Stimulated activated CD4-positive, alpha-beta T cell treated with anti-CD3 and anti-CD28 coated beads, Interleukin-15, amount 100 ng/mL, for 24 hours (primary cell): ENCODE measurements at regions not wholly inside any gene's neighbourhood (a gene's known extent, or its start where the extent isn't known, plus 50 kb on each side); places are given as distances from the start of the nearest gene placed in this dataset.
"Not testable (repeated sequence)": the region's sequence is repeated elsewhere in the genome, so short reads cannot be mapped to it uniquely, and the experiment has no call there.

Experiments used
- DNase-seq: peaks from one replicate; pipeline ENCODE4 v3.0.0-alpha.2; 2020

DNA sequence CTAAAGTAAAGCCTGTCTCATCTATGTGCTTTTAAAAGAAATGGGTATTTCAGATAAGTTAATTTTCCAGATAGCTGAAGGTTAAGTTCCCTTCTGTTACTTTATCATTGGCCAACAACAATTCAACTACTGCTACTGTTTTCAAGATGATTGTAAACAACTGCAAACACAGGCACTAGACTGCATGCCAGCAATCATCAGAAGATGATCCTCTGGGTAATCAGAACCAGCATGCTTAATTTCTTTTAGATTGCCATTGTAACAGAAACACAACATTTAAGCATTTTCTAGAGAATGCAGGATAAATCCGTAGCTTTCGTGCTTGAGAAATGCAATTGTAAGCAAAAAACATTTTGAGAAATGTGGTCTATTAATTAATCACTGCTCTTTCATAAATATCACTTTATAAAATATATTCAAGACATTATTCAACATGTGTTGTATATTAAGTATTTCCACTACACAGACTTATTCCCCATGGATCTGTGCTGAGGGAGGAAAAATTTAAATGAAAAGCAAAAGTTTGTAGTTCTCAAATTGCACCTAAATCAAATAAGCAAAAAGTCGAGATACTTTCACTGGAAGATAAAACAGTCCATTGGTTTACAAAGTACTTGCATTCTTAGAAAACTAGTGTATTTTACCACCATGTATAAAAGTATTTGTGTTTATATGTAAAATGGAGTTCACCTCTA, 133.7 kb downstream of the ATL2 start:
- no peak for DNase-seq

DNA sequence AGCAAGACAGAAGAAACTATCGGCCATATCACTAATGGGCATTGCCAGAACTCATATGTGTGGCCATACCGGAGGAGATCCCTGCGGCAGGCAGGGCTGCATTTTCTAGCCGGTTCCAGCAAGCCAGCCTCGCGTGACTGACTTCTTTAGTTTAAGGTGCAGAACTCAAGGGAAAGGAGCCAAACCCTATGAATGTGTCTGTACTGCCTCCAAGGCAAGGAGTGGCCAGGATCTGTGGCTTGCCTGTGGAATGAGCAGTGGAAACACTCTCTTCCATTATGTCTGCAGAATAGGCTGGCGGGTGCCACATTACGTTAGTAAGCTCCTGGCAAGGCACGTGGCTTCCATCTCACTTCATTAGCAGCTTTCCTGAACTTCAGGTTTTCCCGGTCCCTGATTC, 137.6 kb downstream of the ATL2 start:
- DNase-seq: no peak

DNA sequence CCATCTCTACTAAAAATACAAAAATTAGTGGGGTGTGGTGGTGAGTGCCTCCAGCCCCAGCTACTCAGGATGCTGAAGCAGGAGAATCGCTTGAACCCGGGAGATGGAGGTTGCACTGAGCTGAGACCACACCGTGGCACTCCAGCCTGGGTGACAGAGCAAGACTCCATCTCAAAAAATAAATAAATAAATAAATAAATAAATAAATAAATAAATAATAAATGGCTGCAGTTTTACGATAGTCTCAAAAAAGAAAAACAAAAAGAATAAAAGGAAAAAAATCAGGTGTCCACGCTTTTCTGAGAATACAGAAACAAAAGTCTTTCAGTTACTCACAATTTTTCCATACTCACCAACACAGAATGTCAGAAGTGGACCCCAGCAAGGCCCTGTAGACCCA, 138.4 kb downstream of the ATL2 start:
- DNase-seq: not testable (repeated sequence)

DNA sequence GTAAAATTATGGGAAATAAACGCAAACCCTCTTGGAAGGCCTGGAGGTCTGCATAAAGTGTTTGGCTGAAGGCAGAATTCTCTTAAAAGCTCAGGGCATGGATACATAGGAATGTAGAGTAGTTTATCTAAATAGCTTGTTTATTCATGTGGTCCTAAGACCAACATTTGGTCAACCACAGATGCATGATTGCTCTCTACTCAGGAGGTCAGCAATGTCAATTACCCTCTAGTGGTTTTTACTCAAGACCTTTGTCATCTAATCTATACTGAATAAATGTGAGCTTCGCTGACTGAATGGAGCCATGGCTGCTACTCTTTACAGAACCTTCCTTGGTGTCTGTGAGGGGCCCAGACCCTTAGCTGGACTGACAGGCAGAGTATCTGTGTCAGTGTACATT, 139.8 kb downstream of the ATL2 start:
- DNase-seq: no peak

DNA sequence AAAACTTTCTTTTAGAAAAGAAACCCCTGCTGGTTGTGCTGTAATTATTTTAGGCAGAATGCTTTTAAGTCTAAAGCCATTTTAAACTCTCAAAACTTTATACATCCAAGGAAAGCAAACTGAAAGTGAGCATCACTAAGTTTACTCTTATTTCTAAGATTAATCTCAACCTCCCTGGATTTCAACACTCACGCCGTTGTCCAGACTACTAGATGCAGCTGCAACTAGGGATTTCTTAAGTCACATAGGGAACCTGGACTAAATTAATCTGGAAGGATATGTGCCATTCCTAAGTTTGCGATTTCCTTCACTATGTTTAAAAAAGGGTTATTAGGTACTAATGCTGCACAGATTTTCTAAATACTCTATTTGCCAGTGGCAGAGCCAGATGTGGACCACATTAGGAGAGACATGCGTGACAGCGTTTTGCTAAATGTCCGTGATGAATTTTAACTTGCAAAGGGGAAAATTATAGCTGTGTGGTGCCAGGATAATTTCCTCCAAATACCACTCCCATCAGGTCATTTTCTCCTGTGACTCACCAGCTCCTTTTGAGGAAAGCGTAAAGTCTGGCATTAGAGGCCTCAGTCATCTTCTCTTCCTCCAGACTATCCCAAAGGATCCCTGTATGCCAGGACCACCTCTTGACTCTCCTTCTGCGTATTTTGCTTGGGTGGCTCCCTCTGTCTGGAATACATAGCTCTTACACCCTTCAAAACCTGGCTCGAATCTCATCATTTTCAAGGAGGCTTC, 143.7 kb downstream of the ATL2 start:
- DNase-seq: no peak

DNA sequence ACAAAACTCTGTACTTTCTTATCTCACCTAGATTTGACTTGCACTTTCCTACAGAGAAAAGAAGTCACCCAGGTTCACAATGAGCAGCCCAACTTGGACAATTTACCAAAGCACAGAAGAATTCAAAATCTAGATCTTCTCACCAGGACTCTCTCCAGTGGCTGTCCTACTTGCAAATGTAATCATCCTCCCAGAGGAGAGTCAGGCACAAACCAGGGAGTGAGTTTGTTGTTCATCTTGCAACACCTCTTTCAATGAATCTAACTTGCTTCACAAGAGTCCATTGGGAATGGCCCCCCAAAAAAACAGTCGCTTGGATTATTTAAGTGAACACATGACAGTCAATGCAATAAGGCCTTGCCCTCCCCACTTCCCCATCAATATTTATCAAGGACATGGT, 144.6 kb downstream of the ATL2 start:
- no peak for DNase-seq

DNA sequence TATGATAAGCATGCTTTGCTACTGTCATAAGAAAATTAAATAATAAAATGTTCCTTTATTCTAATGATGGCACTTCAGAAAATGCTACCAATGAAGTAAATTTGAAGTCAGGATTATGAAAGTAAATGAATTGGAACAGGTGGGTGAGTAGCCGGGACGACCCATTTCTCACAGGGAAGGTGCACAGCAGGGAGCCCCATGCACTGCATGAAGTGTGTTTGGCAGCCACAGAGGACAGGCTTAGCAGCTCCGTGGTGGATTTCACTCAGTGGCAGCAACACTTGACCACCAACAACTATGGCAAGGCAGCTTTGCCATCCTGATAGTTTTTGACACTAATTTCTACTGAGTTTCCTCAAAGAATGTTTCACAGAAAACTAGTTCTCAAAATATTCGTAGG, 146.3 kb downstream of the ATL2 start:
- no peak for DNase-seq

DNA sequence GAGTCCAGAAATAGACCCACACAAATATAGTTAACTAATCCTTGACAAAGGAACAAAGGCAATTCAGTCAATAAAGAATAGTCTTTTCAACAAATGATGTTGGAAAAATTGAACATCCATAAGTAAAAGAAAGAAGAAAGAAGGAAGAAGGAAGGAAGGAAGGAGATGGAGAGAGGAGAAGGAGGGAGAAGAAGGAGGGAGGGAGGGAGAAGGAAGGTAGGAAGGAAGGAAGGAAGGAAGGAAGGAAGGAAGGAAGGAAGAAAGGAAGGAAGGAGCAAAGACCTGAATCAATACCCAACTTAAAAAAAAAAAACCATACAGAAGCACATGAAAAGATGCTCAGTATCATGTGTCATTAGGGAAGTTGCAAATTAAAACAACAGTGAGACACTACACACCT, 148.3 kb downstream of the ATL2 start:
- no peak for DNase-seq

DNA sequence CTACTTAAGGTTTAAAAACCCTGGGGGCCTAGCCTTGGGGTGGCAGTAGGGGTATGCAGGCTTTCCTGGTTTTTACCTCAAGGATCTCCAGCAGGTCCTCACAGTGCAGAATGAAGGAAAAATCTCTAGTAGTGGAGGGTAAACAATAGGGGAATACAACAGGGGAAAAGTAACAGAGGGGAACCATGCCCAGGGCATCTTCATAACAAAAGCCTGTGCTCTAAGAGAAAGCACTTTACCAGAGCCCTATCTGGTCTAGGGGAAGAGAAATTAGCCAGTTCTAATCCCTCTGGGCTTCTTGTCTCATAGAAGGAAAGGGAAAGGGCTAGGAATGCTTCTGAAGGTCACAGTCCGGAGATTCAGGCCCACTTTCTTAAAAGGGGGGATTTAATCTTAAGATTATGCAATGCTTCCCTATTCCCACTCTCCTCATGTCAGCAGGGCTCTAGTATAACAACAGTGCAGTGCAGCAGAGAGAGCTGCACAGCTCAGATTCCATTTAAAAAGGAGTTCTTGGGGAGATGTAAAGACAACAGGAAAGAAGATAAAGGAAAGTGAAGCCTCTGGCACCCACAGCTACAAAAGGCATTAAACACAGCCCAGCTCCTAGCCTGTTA, 149.0 kb upstream of the CYP1B1 start:
- DNase-seq: no peak

DNA sequence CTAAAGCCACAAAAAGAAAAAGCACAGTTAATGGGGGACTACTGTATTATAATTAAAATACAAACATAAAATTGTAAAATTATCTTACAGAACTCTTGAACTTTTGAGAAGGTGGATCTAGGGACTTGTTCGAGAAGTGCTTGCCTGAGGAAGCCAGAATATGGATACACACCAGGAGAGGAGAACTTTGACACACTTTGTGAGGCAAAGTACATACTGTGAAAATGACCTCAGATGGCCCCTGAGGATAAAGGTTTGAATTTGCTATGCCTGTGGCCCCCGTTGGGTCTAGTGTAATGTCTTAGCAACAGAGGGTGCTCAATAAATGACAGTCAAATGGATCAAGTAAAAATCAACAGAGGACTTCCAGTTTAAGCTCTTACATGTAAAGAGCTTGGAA, 148.2 kb upstream of the CYP1B1 start:
- no peak for DNase-seq

DNA sequence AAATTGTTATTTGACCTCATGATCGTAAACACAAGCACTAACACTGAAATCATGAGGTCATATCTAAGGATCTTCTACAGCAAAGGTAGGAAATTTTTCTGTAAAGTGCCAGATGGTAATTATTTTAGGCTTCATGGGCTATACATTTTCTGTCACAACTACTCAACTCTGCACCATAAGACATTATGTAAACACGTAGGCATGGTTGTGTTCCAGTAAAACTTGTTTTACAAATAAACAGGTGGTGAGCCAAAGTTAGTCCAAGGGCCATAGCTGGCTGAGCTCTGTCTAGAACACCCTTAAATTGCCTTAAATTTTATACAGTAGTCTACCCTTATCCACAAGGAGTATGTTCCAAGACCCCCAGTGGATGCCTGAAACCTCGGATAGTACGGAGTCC, 147.3 kb upstream of the CYP1B1 start:
- no peak for DNase-seq

DNA sequence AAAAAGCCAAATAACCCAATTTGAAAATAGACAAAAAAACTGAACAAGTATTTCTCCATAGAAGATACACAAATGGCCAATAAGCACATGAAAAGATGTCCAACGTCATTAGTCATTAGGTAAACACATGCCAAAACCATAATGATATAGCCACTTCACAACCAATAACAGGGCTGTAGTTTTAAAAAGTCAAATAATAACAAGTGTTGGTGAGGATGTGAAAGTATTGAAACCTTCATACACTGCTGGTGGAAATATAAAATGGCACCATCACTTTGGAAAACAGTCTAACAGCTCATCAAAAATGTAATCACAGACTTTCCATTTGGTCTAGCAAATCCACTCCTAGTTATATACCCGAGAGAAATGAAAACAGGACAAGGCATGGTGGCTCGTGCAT, 144.2 kb upstream of the CYP1B1 start:
- DNase-seq: no peak

DNA sequence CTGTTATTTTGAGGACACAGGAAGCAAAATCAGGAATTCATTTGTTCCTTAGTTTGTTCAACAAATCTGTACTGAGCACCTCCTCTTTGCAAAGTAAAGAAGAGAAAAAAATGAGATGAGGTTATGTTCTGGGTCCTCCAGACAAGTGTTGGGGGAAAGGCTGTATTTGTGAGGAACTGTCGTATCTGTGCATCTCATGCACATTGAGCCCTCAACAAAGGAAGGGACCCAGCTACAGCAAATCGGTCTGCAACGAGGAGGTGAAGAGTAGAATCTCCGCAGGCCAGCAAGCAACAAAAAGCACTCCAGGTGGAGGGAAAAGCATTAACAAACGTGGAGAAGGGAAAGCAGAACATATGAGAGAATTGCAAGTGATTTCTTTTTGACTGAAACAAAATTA, 143.0 kb upstream of the CYP1B1 start:
- DNase-seq: no peak

DNA sequence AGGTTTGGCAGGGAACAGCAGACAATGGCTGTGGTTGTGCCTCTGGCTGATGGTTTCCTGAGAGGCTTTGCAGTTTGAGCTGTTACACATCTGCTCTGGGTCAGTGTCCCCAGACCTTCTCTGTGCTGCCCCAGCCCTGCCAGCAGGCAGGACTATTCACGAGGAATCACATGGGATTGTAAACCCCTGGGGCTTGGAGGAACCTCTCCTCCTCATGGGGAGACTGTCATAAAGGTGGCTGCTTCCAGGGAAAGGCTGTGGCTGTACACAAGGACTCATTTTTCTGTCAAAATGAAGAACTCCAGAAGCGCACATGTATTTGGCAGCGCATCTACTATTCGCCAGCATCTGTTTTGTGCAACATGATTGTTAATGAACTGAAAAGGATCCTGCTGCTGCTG, 142.6 kb upstream of the CYP1B1 start:
- no peak for DNase-seq

DNA sequence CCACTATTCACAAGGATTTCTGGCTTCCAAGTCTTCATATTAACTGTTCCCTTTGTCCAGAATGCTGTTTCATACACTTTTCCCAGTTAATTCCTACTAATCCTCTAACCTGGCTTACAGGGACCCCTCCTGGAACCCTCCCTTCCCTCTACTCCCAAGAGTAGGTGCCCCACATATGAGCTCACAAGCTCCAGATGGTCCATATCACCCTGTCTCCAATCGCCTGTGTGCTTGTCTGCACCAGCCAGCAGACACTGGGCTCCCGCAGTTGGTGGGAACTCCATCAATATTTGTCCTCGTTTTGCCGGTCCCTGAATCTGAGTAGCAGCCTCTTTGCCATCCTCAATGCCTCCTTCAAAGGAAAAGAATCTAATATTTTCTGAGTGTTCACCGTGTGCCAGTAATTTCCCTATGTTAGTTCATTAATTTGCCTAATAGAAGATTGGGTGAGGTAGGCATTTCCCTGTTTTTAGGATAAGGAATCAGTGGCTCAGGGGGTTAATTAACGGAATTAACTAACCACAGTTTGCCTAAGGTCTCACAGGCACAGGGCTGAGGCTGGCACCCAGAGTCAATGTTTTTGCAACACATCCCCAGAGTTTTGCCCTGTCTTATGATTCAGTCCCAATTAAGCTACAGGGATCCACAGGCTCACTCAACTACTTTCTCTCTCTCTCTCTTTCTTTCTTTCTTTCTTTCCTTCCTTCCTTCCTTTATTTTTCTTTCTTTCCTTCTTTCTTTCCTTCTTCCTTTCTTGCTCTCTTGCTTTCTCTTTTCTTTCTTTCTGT, 141.6 kb upstream of the CYP1B1 start:
- DNase-seq: no peak

DNA sequence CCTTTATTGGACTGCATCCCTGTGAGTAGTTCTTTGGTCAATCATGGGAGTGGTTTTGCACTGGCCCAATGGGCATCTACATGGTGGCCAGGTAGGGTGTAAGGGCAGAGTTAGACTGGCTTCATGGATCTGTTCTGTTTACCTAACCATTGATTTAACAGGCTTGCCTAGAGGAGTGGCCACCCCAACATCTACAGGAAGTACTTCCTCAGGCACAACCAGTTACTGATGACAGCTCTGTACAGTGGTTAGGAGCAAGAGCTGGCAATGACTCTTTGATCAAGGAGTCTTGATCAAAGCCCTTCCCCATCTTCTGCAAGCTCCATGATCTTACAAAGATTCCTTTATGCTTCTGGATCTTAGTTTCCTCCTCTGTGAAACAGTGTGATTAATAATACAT, 140.9 kb upstream of the CYP1B1 start:
- DNase-seq: no peak

DNA sequence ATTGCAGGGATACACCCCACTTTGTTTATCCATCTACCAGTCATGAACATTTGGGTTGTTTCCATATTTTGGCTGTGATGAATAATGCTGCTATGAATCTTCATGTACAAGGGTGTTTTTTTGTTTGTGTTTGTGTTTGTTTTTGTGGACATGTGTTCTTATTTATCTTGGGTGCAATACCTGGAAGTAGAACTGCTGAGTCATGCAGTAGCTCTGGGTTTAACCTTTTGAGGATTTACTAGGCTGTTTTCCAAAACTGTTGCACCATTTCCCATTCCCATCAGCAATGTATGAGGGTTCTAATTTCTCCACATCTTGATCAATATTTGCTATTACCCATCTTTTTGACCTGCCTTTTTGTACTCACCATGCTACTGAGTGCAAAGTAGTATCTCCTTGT, 140.0 kb upstream of the CYP1B1 start:
- no peak for DNase-seq

DNA sequence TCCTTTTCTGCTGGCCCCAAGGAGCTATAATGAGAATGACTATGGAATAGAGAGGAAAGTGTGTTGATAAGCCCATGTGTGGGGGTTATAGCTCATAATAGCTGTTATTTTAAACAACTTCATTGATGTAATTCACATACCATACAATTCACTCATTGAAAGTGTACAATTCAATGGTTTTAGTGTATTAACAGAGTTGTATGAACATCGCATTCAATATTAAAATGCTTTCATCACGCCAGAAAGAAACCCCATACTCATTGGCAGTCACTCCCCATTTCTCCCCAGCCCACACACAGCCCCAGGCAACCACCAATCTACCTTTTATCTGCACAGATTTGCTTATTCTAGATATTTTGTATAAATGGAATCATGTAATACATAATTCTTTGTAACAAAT, 139.6 kb upstream of the CYP1B1 start:
- DNase-seq: no peak

DNA sequence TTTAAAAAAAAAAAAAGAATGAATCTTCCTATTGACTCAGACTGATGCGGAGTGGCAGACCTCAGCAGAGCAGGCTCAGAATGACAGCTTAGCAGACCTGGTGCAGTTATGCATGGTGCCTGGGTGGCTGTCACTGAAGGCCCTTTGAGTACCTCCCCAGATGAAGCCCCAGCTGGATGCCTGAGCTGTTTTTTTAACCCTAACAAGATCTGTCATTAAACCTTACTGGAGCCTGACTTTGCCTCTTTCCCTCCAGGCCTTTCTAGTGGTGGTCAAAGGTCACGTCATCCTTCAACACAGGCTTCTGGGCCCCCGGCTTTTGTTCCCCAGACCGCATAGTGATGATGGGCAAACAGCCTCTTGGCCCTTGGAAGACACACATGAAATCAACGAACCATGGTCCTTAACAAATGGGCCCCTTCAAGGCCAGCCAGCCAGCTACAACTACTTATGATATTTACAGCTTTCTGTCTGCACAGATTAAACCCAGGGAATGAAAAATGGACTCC, 138.3 kb upstream of the CYP1B1 start:
- DNase-seq: peak; percentile 7

DNA sequence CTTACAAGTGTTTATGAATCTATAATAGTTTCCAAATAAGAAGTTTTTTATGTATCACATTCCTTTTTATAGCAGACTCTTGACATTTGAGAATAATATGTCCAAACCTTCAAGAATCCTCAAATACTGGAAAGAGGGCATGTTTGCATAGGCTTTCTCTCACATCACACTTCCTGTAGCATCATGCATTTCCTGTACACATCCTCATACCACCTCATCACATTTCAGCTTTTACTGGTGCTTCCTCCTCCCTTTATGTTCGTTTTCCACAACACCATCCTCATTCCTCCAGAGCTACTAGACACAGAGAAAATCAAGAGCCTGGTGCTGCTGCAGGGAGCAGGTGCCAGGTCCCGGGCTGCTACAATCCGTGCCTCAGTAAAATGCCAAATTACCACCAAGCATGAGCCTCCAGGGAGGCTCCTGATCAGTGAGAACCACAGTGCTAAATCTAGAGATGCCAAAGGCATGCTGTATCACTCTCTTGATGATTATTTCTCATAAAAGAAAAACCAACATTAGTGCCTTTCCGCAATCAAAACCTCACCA, 137.7 kb upstream of the CYP1B1 start:
- DNase-seq: no peak

DNA sequence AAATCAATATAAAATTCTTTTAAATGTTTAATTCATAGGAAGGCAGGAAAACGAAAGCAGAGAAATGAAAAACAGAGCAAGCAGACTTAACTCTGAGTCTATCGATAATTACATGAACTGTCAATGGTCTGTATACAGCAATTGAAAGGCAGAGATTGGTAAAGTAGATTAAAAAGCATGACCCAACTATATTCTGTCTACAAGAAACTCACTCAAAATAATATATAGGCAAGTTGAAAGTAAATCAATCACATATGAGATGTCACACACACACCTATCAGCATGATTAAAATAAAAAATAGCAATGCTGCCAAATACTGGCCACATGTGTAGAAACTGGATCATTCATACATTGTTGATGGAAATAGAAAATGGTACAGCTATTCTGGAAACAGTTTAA, 136.4 kb upstream of the CYP1B1 start:
- no peak for DNase-seq

DNA sequence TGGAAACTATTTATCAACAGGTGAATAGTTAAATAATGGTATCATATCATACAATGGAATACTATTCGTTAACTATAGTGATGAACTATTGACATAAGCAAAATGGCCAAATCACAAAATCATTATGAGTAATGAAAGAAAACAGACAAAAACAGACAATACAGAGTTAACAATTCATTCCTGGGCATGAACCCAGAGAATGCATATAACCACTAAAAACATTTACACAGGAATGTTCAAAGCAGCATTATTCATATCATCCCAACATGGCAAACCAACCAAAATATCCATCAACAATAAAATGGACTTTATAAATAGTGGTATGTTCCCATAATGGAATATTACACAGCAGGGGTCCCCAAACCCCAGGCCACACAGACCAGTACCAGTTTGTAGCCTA, 131.2 kb upstream of the CYP1B1 start:
- no peak for DNase-seq

DNA sequence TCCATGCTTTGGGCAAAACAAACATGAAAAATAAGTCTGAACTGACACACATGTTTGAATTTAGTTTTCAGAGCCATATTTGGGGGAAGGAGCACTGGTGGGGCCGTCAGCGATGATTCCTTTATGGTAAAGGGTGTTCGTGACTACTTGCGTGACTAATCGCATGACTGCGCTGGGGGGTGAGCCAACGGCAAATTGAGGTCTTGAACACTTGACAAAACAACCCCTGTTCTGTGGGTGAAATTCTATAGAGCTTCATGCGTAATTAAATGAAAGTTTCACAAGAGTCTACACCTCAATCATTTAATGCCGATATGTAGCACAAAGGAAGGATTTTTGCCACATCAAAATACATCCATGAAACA, 127.5 kb upstream of the CYP1B1 start:
- DNase-seq: no peak
